ENCODE measurements at regions not wholly inside any gene's neighbourhood (a gene's known extent, or its start where the extent isn't known, plus 50 kb on each side); places are given as distances from the start of the nearest gene placed in this dataset.

GRCh38 chr1:231106347-231106746 lies 55.5 kb upstream of the TRIM67 start (continued):
- TF ChIP-seq KDM5B (IDR thresholded peaks at IDR 0.05; ENCODE audit: insufficient replicate concordance, low read depth, low read length) (no peak), HOMEZ (CRISPR knock-in tag; IDR thresholded peaks at IDR 0.05) (no peak), ZNF512 (tag; IDR thresholded peaks at IDR 0.05) (no peak), TAL1 (IDR thresholded peaks at IDR 0.05) (no peak), SMAD4 (CRISPR knock-in tag; conservative IDR thresholded peaks at IDR 0.05) (0 out of 2 replicates have a peak, but pooled peaks have one; percentile 17), ZNF133 (CRISPR knock-in tag; IDR thresholded peaks at IDR 0.05) (no peak), ARID1B (IDR thresholded peaks at IDR 0.05) (peak; percentile 10; the same call in 1 of the 2 replicates), RBM22 (IDR thresholded peaks at IDR 0.05; ENCODE audit: low read depth, low read length, poor library complexity, severe bottlenecking) (no peak), SREBF2 (CRISPR knock-in tag; IDR thresholded peaks at IDR 0.05) (no peak)

All from K562 (cell line).